GM10248 (cell line): ENCODE measurements at regions not wholly inside any gene's neighbourhood (a gene's known extent, or its start where the extent isn't known, plus 50 kb on each side); places are given as distances from the start of the nearest gene placed in this dataset.

ENCODE experiments used
- CTCF ChIA-PET: fragments of 300-600 bp; sonication (Branson Sonifier 250); formaldehyde crosslinking; extraction: SDS; loops from one replicate; lab custom pipeline; 2021; ENCODE audit warnings: antibody characterized with exemption; lab: Yijun Ruan, JAX
- POLR2A ChIA-PET: fragments of 350-650 bp; sonication (Branson Sonifier 250); formaldehyde crosslinking; extraction: SDS; loops from one replicate; lab custom pipeline; 2020; ENCODE audit warnings: antibody characterized with exemption; lab: Yijun Ruan, JAX
- DNase-seq: peaks from one replicate; pipeline ENCODE4 v3.0.0; 2012; ENCODE audit errors: extremely low spot score
- TF ChIP-seq, protein P1 (sequence below): IDR thresholded peaks from 2 replicates; pipeline ENCODE4 v1.5.1; 2012; ENCODE audit warnings: mild to moderate bottlenecking, low read depth; ENCODE audit errors: extremely low read depth, missing control alignments, control extremely low read depth

DNA sequence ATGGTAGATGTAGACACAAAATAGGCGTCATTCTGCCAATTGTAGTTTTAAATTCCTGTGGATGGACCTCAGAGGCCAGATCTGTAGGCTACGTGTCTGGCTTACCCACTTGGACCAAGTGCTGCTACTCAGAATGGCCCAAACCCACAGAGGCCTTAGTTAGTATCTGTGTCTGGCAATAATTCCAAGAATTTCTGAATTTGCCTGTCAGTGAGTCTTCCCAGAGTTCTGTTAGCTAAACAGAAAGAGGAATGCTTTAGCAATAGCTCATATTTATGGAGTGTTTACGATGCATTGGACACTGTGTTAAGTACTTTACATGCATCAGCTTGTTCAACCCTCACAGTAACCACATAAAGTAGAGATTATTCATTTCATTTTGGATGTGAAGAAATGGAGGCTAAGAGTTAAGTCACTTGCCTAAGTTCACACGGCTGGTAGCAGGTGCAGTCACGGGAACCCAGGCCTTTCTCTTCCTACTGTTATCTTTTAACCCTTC, 231.8 kb downstream of the PTEN start:
- no peak for DNase-seq
- TF ChIP-seq, protein P1, sequence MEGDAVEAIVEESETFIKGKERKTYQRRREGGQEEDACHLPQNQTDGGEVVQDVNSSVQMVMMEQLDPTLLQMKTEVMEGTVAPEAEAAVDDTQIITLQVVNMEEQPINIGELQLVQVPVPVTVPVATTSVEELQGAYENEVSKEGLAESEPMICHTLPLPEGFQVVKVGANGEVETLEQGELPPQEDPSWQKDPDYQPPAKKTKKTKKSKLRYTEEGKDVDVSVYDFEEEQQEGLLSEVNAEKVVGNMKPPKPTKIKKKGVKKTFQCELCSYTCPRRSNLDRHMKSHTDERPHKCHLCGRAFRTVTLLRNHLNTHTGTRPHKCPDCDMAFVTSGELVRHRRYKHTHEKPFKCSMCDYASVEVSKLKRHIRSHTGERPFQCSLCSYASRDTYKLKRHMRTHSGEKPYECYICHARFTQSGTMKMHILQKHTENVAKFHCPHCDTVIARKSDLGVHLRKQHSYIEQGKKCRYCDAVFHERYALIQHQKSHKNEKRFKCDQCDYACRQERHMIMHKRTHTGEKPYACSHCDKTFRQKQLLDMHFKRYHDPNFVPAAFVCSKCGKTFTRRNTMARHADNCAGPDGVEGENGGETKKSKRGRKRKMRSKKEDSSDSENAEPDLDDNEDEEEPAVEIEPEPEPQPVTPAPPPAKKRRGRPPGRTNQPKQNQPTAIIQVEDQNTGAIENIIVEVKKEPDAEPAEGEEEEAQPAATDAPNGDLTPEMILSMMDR = no peak
- ChIA-PET POLR2A (interaction anchor here (0.5 kb wide), 1 partner anchor 136 kb away, joined by 3 read pairs; no protein-coding TSS in a partner anchor), CTCF (interaction anchor here (0.7 to 1.6 kb wide), 4 partner anchors 11 to 18 kb away, joined by 3 to 9 read pairs (median 3); no protein-coding TSS in a partner anchor)

DNA sequence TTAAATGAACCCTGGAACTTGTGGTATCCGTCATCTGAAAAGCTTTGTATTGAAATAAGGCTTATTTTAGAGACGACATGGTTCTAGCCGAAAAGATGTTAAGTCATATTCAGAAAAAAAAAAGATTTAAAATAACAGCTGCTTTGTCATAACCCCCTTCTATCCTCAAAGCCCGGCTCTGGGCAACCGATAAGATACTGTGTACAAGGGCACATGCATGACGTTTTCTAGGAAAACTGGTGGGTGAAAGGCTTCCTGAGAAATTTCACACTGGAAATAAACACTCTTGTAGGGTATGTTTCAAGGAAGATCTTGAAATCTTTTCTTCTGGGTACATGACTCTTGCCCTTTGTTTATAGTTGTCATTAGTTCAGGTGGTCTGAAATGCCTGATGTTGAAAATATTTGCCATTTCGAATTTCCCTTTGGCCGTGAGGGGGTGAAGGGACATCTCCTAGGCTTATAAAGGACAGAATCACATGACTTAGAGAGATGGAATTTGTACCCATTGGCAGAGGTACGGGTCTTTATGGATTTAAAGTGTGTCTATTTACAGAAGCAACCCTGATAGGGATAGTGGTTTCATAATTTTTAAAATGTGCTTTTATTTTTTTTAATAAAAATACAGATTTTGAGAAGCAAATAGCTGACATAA, 232.5 kb downstream of the PTEN start:
- no peak for DNase-seq
- ChIA-PET CTCF (interaction anchor here (0.7 to 4.8 kb wide), 6 partner anchors 11 to 26 kb away, joined by 3 to 17 read pairs (median 4); no protein-coding TSS in a partner anchor), POLR2A (no interaction called here)
- TF ChIP-seq, protein P1 = no peak

DNA sequence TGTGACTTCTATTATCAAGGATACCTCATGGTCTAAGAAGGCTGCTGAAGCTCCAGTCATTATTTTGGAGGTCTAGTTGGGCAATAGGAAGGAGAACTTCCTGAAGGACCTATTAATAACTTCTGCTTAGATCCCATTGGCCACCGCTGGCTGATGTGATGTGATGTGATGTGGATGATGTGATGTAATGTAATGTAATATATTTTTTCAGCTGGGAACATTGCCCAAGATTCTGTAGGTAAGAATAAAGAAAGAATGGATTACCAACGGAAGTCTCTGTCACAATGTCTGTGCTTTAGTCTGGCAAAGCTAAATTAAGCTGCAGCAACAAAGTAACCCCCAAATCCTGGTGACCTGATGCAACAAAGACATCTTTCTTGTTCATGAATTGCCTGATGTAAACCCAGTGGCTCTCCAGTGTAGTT, 233.7 kb downstream of the PTEN start:
- no peak for DNase-seq
- TF ChIP-seq, protein P1 = no peak
- POLR2A ChIA-PET = no interaction called here

DNA sequence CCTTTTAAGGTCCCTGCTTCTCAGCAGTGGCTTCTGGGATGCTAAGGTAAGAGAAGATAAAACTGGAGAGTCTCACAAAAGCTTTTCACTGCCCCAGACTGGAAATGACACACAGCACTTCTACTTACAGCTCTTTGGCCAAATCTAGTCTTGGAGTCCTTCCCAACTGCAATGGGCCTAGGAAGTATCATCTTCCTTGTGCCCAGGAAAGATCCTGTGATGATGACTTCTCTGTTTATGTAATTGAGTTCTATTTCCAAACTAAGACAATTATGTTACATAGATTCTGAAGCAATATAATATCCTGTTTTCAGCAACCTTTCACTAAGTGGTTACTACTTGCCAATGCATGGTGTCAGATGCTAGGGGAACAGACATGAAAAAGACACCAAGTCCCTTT, 234.1 kb downstream of the PTEN start:
- DNase-seq = no peak
- TF ChIP-seq, protein P1 = no peak
- ChIA-PET POLR2A (no interaction called here), CTCF (interaction anchor here (1.1 to 4.8 kb wide), 8 partner anchors 11 to 25 kb away, joined by 3 to 17 read pairs (median 4); no protein-coding TSS in a partner anchor)

More for the DNA sequence above, 233.7 kb downstream of the PTEN start:
- CTCF ChIA-PET = interaction anchor here (1.1 to 4.8 kb wide), 7 partner anchors 11 to 25 kb away, joined by 3 to 17 read pairs (median 4); no protein-coding TSS in a partner anchor

DNA sequence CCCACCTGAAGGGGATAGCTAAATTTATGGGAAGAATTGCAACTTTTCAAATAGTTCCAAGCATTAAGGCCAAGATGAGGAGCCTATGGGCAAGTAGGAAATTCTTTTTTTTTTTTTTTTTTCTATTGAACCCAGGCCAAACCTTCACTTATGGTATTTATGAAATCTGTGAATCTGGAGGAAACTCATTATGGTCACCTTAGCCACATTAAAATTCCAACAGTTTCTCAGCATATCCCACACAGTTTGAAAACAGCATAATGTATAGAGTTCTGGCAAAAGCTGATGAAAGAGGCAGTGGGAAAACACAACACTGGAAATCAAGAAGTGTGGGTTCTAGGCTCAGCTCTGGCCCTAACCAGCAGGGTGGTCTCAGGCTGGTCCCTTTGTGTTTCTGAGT, 236.9 kb downstream of the PTEN start:
- ChIA-PET CTCF (interaction anchor here (0.9 to 4.8 kb wide), 8 partner anchors 9 to 35 kb away, joined by 3 to 17 read pairs (median 5); no protein-coding TSS in a partner anchor), POLR2A (no interaction called here)
- TF ChIP-seq, protein P1 = no peak
- no peak for DNase-seq

DNA sequence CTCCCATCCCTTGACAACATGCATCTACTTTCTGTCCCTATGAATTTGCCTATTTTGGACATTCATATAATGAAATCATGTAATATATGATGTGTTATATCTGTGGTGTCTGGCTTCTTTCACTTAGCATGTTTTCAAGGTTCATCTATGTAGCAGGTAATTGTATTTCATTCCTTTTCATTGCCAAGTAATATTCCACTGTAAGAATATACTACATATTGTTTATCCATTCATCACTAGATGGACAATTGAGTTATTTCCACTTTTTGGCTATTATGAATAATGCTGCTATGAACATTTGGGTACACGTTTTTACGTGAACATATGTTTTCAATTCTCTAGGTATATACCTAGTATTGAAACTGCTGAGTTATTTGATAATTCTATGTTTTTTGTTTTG, 238.2 kb downstream of the PTEN start:
- TF ChIP-seq, protein P1 = no peak
- no peak for DNase-seq
- ChIA-PET POLR2A (no interaction called here), CTCF (interaction anchor here (1.9 kb wide), 1 partner anchor 10 kb away, joined by 8 read pairs; no protein-coding TSS in a partner anchor)
